ENCODE measurements at regions not wholly inside any gene's neighbourhood (a gene's known extent, or its start where the extent isn't known, plus 50 kb on each side); places are given as distances from the start of the nearest gene placed in this dataset.

GRCh38 chr1:185458670-185459069 is 141.6 kb upstream of the IVNS1ABP start:
- TF ChIP-seq SMC3 (IDR thresholded peaks at IDR 0.05; ENCODE audit: low read depth, low read length) (no peak), TAF1 (IDR thresholded peaks at IDR 0.05; ENCODE audit: borderline replicate concordance, low read depth, low read length) (no peak), GATA2 (CRISPR knock-in tag; IDR thresholded peaks at IDR 0.05) (no peak), CHD2 (IDR thresholded peaks at IDR 0.05; ENCODE audit: low read length, partially characterized antibody) (no peak), JUND (IDR thresholded peaks at IDR 0.05) (no peak), RAD21 (IDR thresholded peaks at IDR 0.05; ENCODE audit: low read length) (no peak), TEAD4 (IDR thresholded peaks at IDR 0.05; ENCODE audit: borderline replicate concordance, insufficient read depth) (no peak), YY1 (IDR thresholded peaks at IDR 0.05; ENCODE audit: low read depth) (no peak), NFIC (IDR thresholded peaks at IDR 0.05; ENCODE audit: borderline replicate concordance) (no peak), SIN3A (IDR thresholded peaks at IDR 0.05; ENCODE audit: borderline replicate concordance, low read depth, low read length) (no peak), EP300 (IDR thresholded peaks at IDR 0.05; ENCODE audit: borderline replicate concordance in 1 of 2, low read depth in 1 of 2, low read length in 1 of 2) (no peak), RCOR1 (IDR thresholded peaks at IDR 0.05; ENCODE audit: low read length) (no peak), ELF1 (IDR thresholded peaks at IDR 0.05) (no peak), USF1 (IDR thresholded peaks at IDR 0.05; ENCODE audit: borderline replicate concordance, low read depth) (no peak)
- TF ChIP-seq, protein P1, sequence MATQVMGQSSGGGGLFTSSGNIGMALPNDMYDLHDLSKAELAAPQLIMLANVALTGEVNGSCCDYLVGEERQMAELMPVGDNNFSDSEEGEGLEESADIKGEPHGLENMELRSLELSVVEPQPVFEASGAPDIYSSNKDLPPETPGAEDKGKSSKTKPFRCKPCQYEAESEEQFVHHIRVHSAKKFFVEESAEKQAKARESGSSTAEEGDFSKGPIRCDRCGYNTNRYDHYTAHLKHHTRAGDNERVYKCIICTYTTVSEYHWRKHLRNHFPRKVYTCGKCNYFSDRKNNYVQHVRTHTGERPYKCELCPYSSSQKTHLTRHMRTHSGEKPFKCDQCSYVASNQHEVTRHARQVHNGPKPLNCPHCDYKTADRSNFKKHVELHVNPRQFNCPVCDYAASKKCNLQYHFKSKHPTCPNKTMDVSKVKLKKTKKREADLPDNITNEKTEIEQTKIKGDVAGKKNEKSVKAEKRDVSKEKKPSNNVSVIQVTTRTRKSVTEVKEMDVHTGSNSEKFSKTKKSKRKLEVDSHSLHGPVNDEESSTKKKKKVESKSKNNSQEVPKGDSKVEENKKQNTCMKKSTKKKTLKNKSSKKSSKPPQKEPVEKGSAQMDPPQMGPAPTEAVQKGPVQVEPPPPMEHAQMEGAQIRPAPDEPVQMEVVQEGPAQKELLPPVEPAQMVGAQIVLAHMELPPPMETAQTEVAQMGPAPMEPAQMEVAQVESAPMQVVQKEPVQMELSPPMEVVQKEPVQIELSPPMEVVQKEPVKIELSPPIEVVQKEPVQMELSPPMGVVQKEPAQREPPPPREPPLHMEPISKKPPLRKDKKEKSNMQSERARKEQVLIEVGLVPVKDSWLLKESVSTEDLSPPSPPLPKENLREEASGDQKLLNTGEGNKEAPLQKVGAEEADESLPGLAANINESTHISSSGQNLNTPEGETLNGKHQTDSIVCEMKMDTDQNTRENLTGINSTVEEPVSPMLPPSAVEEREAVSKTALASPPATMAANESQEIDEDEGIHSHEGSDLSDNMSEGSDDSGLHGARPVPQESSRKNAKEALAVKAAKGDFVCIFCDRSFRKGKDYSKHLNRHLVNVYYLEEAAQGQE (IDR thresholded peaks at IDR 0.05; ENCODE audit: low read depth, low read length) = no peak
- TF ChIP-seq, protein P2, sequence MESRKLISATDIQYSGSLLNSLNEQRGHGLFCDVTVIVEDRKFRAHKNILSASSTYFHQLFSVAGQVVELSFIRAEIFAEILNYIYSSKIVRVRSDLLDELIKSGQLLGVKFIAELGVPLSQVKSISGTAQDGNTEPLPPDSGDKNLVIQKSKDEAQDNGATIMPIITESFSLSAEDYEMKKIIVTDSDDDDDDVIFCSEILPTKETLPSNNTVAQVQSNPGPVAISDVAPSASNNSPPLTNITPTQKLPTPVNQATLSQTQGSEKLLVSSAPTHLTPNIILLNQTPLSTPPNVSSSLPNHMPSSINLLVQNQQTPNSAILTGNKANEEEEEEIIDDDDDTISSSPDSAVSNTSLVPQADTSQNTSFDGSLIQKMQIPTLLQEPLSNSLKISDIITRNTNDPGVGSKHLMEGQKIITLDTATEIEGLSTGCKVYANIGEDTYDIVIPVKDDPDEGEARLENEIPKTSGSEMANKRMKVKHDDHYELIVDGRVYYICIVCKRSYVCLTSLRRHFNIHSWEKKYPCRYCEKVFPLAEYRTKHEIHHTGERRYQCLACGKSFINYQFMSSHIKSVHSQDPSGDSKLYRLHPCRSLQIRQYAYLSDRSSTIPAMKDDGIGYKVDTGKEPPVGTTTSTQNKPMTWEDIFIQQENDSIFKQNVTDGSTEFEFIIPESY (IDR thresholded peaks at IDR 0.05; ENCODE audit: borderline replicate concordance, low read depth) = no peak
- TF ChIP-seq, protein P3, sequence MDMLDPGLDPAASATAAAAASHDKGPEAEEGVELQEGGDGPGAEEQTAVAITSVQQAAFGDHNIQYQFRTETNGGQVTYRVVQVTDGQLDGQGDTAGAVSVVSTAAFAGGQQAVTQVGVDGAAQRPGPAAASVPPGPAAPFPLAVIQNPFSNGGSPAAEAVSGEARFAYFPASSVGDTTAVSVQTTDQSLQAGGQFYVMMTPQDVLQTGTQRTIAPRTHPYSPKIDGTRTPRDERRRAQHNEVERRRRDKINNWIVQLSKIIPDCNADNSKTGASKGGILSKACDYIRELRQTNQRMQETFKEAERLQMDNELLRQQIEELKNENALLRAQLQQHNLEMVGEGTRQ (IDR thresholded peaks at IDR 0.05; ENCODE audit: borderline replicate concordance, low read depth, low read length) = no peak
- H3K9me2 ChIP-seq = no peaks in the 10 kb centered on the region
- no peaks in the 10 kb centered on the region for H4K20me1 ChIP-seq (ENCODE audit: insufficient read depth)
- H3K4me1 ChIP-seq (ENCODE audit: control insufficient read depth in 1 of 2, insufficient read depth in 2 of 2, low read depth in 1 of 2, low read length in 1 of 2) = peaks cover 0 to 6% of the 10 kb centered on the region in 2 experiments; a peak in 1 of 4 replicates
- CTCF ChIA-PET = no interaction called here
- no peak overlapping the region for H3K4me3 ChIP-seq (ENCODE audit: low read depth in 2 of 2, low read length in 1 of 2)
- H3K27ac ChIP-seq (ENCODE audit: low read depth in 2 of 2, low read length in 1 of 2) = no peak overlapping the region
- no peaks in the 10 kb centered on the region for H3K9me3 ChIP-seq
- H3F3A ChIP-seq (replicated peaks; ENCODE audit: insufficient read depth) = no peaks in the 10 kb centered on the region
- WGBS (ENCODE audit: low lambda C conversion rate) = 18% methylated on average over 2 of the region's 2 CpGs
- no peaks in the 10 kb centered on the region for H3K27me3 ChIP-seq (ENCODE audit: insufficient read depth)
- no peaks in the 10 kb centered on the region for H3K79me2 ChIP-seq (ENCODE audit: insufficient read depth)
- DNase-seq = no peak
- no peaks in the 10 kb centered on the region for H3K36me3 ChIP-seq (replicated peaks in 1 of 2; ENCODE audit: control insufficient read depth in 1 of 2, insufficient read depth in 2 of 2, low read length in 1 of 2)
- POLR2A ChIA-PET = no interaction called here
- no peak overlapping the region for H3K4me2 ChIP-seq
- no peak overlapping the region for H2AFZ ChIP-seq (ENCODE audit: low read depth)
- no peak overlapping the region for H3K9ac ChIP-seq
